GM18909 (cell line): ENCODE measurements at regions not wholly inside any gene's neighbourhood (a gene's known extent, or its start where the extent isn't known, plus 50 kb on each side); places are given as distances from the start of the nearest gene placed in this dataset.

Source experiments
- ATAC-seq: cut with Tn5 transposase; IDR thresholded peaks from one replicate; pipeline ENCODE4 v1.9.1; 2021; ENCODE audit warnings: mild to moderate bottlenecking; ENCODE audit not compliant: unreplicated experiment, poor library complexity

GRCh38 chr20:51084593-51085377, 61.9 kb upstream of the KCNG1 start:
- no peak for ATAC-seq

GRCh38 chr20:51083447-51083846, 60.5 kb upstream of the KCNG1 start:
- no peak for ATAC-seq

GRCh38 chr20:51082988-51083387, 60.1 kb upstream of the KCNG1 start:
- no peak for ATAC-seq

GRCh38 chr20:51080516-51080915, 57.6 kb upstream of the KCNG1 start:
- no peak for ATAC-seq

- ATAC-seq: no peak
Measured at GRCh38 chr20:51079488-51079887, 56.6 kb upstream of the KCNG1 start.

- no peak for ATAC-seq
Measured at GRCh38 chr20:51077686-51078060, 54.8 kb upstream of the KCNG1 start.

GRCh38 chr20:51076786-51077685, 54.1 kb upstream of the KCNG1 start:
- ATAC-seq: no peak

GRCh38 chr20:51074062-51074461, 51.2 kb upstream of the KCNG1 start:
- no peak for ATAC-seq
